ENCODE measurements at regions not wholly inside any gene's neighbourhood (a gene's known extent, or its start where the extent isn't known, plus 50 kb on each side); places are given as distances from the start of the nearest gene placed in this dataset.

DNA sequence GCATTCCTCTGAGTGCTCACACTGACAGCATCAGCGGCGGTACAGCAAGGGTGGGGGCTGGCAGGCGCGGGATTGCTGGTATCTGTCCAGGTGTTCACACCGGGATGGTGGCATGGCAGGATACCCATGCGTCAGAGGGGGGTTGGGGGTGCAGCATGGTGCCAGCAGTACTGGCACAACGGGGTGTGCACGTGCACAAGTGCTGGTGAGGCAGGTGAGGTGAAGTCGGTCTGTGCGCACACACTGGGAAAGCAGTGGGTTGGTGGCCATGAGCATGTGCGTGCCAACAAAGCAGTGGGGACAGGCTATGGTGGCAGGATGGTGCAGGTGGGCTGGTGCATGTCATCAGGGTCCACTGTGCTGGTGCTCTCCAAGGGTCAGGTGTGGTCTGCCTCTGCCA lies 819.6 kb upstream of the EDIL3 start:
- TF ChIP-seq FOXP2 (optimal IDR thresholded peaks at IDR 0.05; ENCODE audit: control extremely low read depth, extremely low read length, insufficient read depth) (no peak), POLR2AphosphoS5 (IDR thresholded peaks at IDR 0.05; ENCODE audit: borderline replicate concordance, low read depth, low read length) (no peak), EZH2 (IDR thresholded peaks at IDR 0.05) (no peak)
- no peak overlapping the region for H3K27ac ChIP-seq
- no peaks in the 10 kb centered on the region for H3K9me3 ChIP-seq (ENCODE audit: low read depth, low read length)

DNA sequence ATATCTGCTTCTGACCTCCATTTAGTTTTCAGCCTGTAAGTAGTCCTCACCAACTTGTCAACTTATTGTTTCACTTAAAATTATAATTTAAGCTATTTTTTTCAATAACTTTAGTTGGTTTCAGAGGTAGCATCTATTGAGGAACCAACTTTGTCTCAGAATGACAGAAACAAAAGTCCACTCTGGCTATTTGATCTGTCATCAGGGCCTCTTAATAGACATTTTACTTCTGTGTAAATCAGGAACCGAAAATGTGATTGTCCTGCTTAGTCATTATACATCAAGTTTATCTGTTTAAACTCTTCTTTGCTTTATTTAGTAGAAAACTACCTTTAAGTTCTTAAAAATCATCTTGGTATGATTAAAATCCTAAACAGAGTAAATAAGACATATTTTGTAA lies 820.8 kb upstream of the EDIL3 start:
- no peak for TF ChIP-seq POLR2AphosphoS5 (IDR thresholded peaks at IDR 0.05; ENCODE audit: borderline replicate concordance, low read depth, low read length)
- TF ChIP-seq EZH2 (IDR thresholded peaks at IDR 0.05), result no peak
- no peak for TF ChIP-seq FOXP2 (optimal IDR thresholded peaks at IDR 0.05; ENCODE audit: control extremely low read depth, extremely low read length, insufficient read depth)
- no peak overlapping the region for H3K9ac ChIP-seq (ENCODE audit: insufficient read length)
- H3K36me3 ChIP-seq (ENCODE audit: insufficient read depth, low read length), result no peaks in the 10 kb centered on the region
- no peak overlapping the region for H3K27ac ChIP-seq
- no peak for DNase-seq (ENCODE audit: low read depth, low spot score)
- no peaks in the 10 kb centered on the region for H3K9me3 ChIP-seq (ENCODE audit: low read depth, low read length)
- no peak overlapping the region for H3K4me3 ChIP-seq

More for the DNA sequence above, 819.6 kb upstream of the EDIL3 start:
- no peaks in the 10 kb centered on the region for H3K36me3 ChIP-seq (ENCODE audit: insufficient read depth, low read length)
- H3K4me3 ChIP-seq, result no peak overlapping the region
- DNase-seq (ENCODE audit: low read depth, low spot score), result no peak
- no peak overlapping the region for H3K9ac ChIP-seq (ENCODE audit: insufficient read length)

DNA sequence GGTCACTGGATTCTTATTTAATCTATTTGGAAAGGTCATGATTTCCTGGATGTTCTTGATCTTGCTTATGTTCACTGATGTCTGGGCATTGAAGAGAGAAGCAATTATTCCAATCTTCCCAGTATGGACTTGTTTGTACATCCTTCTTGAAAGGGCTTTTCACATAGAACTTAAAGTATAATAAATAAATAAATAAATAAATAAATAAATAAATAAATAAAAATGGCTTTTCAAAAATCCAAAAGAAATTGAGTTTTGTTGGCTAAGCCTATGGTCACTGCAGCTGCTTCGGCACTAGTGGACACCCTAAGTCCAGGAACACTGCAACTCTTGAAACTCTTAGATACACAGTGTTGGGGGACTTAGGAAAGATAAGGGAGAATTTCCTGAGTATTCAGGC lies 840.7 kb upstream of the EDIL3 start:
- H3K9me3 ChIP-seq (ENCODE audit: low read depth, low read length), result no peaks in the 10 kb centered on the region
- H3K36me3 ChIP-seq (ENCODE audit: insufficient read depth, low read length), result no peaks in the 10 kb centered on the region
- H3K27ac ChIP-seq, result no peak overlapping the region
- no peak overlapping the region for H3K4me3 ChIP-seq
- no peak for TF ChIP-seq FOXP2 (optimal IDR thresholded peaks at IDR 0.05; ENCODE audit: control extremely low read depth, extremely low read length, insufficient read depth)
- no peak for TF ChIP-seq EZH2 (IDR thresholded peaks at IDR 0.05)
- TF ChIP-seq POLR2AphosphoS5 (IDR thresholded peaks at IDR 0.05; ENCODE audit: borderline replicate concordance, low read depth, low read length), result no peak
- no peak overlapping the region for H3K9ac ChIP-seq (ENCODE audit: insufficient read length)
- no peak for DNase-seq (ENCODE audit: low read depth, low spot score)

DNA sequence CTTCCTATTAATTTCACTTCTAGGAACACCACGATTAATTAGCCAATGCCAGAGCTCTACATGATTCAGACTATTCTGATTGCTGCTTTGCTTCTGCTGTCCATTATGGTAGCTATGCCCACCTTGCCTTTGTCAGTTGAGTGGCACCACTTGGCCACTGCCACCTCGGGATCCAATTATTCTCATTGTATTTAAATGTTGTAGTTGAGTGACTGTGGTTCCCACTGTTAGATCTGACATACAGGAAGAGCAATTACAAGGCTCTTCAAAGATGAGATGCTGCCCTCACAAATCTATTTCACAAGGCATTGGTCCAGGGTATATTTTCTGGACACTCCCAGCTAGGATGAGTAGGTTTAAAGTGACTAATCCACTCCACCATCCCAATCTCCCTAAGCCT lies 864.5 kb upstream of the EDIL3 start:
- DNase-seq (ENCODE audit: low read depth, low spot score), result no peak
- Histone ChIP-seq H3K27ac (no peak overlapping the region), H3K9me3 (ENCODE audit: low read depth, low read length) (no peaks in the 10 kb centered on the region), H3K36me3 (ENCODE audit: insufficient read depth, low read length) (no peaks in the 10 kb centered on the region), H3K9ac (ENCODE audit: insufficient read length) (no peak overlapping the region), H3K4me3 (no peak overlapping the region)
- TF ChIP-seq POLR2AphosphoS5 (IDR thresholded peaks at IDR 0.05; ENCODE audit: borderline replicate concordance, low read depth, low read length) (no peak), EZH2 (IDR thresholded peaks at IDR 0.05) (no peak), FOXP2 (optimal IDR thresholded peaks at IDR 0.05; ENCODE audit: control extremely low read depth, extremely low read length, insufficient read depth) (no peak)

DNA sequence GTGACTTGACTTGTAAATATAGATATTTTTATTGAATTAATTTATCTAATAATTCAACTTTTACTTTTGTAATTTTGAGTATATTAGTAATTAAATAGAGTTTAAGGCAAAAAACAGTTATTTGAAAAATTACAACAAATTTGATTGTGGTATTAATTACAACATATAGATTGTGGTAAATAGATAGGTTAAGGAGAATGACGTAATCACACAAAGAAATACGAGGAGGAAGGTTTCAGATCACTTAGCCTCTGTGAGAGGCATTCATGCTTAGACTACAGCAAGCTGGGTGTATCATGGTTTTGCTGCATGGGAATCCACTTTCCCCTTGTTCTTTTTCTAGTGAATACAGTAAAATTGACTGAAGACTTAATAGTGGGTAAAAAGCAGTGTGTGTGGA lies 878.4 kb upstream of the EDIL3 start:
- Histone ChIP-seq H3K9me3 (ENCODE audit: low read depth, low read length) (no peaks in the 10 kb centered on the region), H3K9ac (ENCODE audit: insufficient read length) (no peak overlapping the region), H3K36me3 (ENCODE audit: insufficient read depth, low read length) (no peaks in the 10 kb centered on the region), H3K27ac (no peak overlapping the region), H3K4me3 (no peak overlapping the region)
- DNase-seq (ENCODE audit: low read depth, low spot score), result no peak
- TF ChIP-seq POLR2AphosphoS5 (IDR thresholded peaks at IDR 0.05; ENCODE audit: borderline replicate concordance, low read depth, low read length) (no peak), EZH2 (IDR thresholded peaks at IDR 0.05) (no peak), FOXP2 (optimal IDR thresholded peaks at IDR 0.05; ENCODE audit: control extremely low read depth, extremely low read length, insufficient read depth) (no peak)

DNA sequence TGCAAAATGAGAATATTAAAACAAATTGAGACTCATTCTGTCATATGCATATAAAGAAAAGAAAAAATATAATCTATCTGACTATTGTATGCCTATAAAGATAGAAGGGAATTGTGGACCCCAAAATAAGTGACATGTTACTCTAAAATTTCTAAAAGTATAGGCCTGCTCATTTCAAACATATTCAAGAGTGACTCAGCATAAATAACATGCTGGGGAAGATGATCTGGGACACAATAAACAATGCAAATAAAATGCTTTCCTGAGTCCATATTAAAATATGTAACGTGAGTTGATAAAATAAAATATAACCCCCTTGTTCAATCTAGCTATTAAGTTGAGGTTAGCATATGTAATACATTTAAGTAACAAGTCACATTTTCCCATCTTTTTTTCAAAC lies 882.0 kb upstream of the EDIL3 start:
- H3K9ac ChIP-seq (ENCODE audit: insufficient read length), result no peak overlapping the region
- no peaks in the 10 kb centered on the region for H3K9me3 ChIP-seq (ENCODE audit: low read depth, low read length)
- H3K36me3 ChIP-seq (ENCODE audit: insufficient read depth, low read length), result no peaks in the 10 kb centered on the region
- no peak overlapping the region for H3K4me3 ChIP-seq
- DNase-seq (ENCODE audit: low read depth, low spot score), result no peak
- H3K27ac ChIP-seq, result peak overlapping the region; percentile 17; the same call in 1 of the 2 replicates
- TF ChIP-seq POLR2AphosphoS5 (IDR thresholded peaks at IDR 0.05; ENCODE audit: borderline replicate concordance, low read depth, low read length) (no peak), FOXP2 (optimal IDR thresholded peaks at IDR 0.05; ENCODE audit: control extremely low read depth, extremely low read length, insufficient read depth) (no peak)

DNA sequence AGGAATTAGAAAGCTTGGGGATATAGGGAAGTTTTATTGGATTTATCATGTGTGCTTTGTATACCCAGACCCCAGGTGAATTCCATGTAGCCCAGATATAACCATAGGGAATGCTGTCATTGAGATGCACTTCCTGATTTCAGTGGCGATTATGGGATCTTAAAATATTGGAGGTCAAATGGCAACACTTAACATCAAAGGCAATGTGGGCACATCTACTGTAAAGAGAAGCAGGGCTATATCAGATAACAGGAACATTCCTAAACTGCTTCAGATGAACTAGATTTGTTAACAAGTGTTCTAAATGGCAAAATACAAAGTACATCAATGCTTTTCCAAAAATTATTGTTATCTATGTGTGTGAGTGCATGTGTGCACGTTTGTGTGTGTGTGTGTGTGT lies 883.5 kb upstream of the EDIL3 start:
- H3K27ac ChIP-seq, result no peak overlapping the region
- no peak overlapping the region for H3K4me3 ChIP-seq
- H3K9ac ChIP-seq (ENCODE audit: insufficient read length), result no peak overlapping the region
- TF ChIP-seq FOXP2 (optimal IDR thresholded peaks at IDR 0.05; ENCODE audit: control extremely low read depth, extremely low read length, insufficient read depth) (no peak), POLR2AphosphoS5 (IDR thresholded peaks at IDR 0.05; ENCODE audit: borderline replicate concordance, low read depth, low read length) (no peak)
- DNase-seq (ENCODE audit: low read depth, low spot score), result no peak
- no peaks in the 10 kb centered on the region for H3K9me3 ChIP-seq (ENCODE audit: low read depth, low read length)
- no peaks in the 10 kb centered on the region for H3K36me3 ChIP-seq (ENCODE audit: insufficient read depth, low read length)

DNA sequence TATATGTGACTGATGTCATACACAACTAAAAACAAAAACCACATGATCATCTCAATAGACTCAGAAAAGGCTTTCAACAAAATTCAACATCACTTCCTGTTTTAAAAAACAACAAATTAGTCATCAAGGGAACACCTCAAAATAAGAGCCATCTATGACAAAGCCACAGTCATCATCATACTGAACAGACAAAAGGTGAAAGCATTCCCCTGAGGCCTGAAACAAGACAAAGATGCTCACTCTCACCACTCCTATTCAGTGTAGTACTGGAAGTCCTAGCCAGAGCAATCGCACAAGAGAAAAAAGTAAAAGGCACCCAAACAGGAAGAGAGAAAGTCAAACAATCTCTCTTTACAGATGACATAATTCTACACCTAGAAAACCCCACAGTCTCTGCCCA lies 893.5 kb upstream of the EDIL3 start:
- no peaks in the 10 kb centered on the region for H3K36me3 ChIP-seq (ENCODE audit: insufficient read depth, low read length)
- H3K9ac ChIP-seq (ENCODE audit: insufficient read length), result no peak overlapping the region
- H3K4me3 ChIP-seq, result no peak overlapping the region
- H3K27ac ChIP-seq, result no peak overlapping the region
- no peaks in the 10 kb centered on the region for H3K9me3 ChIP-seq (ENCODE audit: low read depth, low read length)
- no peak for DNase-seq (ENCODE audit: low read depth, low spot score)
- TF ChIP-seq POLR2AphosphoS5 (IDR thresholded peaks at IDR 0.05; ENCODE audit: borderline replicate concordance, low read depth, low read length), result no peak
- no peak for TF ChIP-seq FOXP2 (optimal IDR thresholded peaks at IDR 0.05; ENCODE audit: control extremely low read depth, extremely low read length, insufficient read depth)
- TF ChIP-seq EZH2 (IDR thresholded peaks at IDR 0.05), result no peak

DNA sequence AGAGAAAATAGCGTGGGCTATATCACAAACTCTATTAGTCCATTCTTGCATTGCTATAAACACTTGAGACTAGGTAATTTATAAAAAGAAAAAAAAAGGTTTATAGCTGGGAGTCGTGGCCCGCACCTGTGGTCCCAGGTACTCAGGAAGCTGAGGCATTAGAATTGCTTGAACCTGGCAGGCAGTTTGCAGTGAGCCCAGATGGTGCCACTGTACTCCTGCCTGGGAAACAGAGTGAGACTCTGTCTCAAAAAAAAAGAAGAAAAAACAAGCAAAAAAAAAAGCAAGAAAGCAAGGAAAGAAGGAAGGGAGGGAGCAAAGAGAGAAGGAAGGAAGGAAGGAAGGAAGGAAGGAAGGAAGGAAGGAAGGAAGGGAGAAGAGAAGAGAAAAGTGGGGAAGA lies 904.2 kb upstream of the EDIL3 start:
- no peak for TF ChIP-seq EZH2 (IDR thresholded peaks at IDR 0.05)
- no peak for TF ChIP-seq FOXP2 (optimal IDR thresholded peaks at IDR 0.05; ENCODE audit: control extremely low read depth, extremely low read length, insufficient read depth)
- no peak for TF ChIP-seq POLR2AphosphoS5 (IDR thresholded peaks at IDR 0.05; ENCODE audit: borderline replicate concordance, low read depth, low read length)
- no peak for DNase-seq (ENCODE audit: low read depth, low spot score)
- Histone ChIP-seq H3K4me3 (no peak overlapping the region), H3K9ac (ENCODE audit: insufficient read length) (no peak overlapping the region), H3K36me3 (ENCODE audit: insufficient read depth, low read length) (no peaks in the 10 kb centered on the region), H3K9me3 (ENCODE audit: low read depth, low read length) (no peaks in the 10 kb centered on the region), H3K27ac (no peak overlapping the region)
